Caco-2 (cell line): ENCODE measurements at regions not wholly inside any gene's neighbourhood (a gene's known extent, or its start where the extent isn't known, plus 50 kb on each side); places are given as distances from the start of the nearest gene placed in this dataset.
"Not testable (repeated sequence)": the region's sequence is repeated elsewhere in the genome, so short reads cannot be mapped to it uniquely, and the experiment has no call there.

Experiments
- BruUV-seq: library from RNA; stranded (reverse); fragments of 400-500 nt; replicated peaks from 2 replicates; lab custom pipeline; 2021; lab: Mats Ljungman, UMichigan
- CTCF ChIA-PET: fragments of 300-600 bp; sonication (Branson Sonifier 250); formaldehyde crosslinking; loops from one replicate; lab custom pipeline; 2022; ENCODE audit warnings: antibody characterized with exemption; lab: Charles Lee
- POLR2A ChIA-PET: fragments of 300-600 bp; sonication (Branson Sonifier 250); formaldehyde crosslinking; loops from one replicate; lab custom pipeline; 2022; ENCODE audit warnings: antibody characterized with exemption; lab: Charles Lee
- DNase-seq, 2 experiments: peaks; one replicate each; pipeline versions ENCODE4 v3.0.0 to v3.0.0-alpha.2; 2020 to 2022
- H3K27me3 ChIP-seq: replicated peaks from 2 replicates; pipeline ENCODE4 v1.6.0; 2011; ENCODE audit warnings: low read length; ENCODE audit not compliant: control insufficient read depth, insufficient read depth
- H3K36me3 ChIP-seq: 2 replicates; pipeline ENCODE4 v1.5.1; 2011; ENCODE audit warnings: low read length; ENCODE audit not compliant: control insufficient read depth, insufficient read depth
- H3K4me1 ChIP-seq: fragments of 250-450 bp; sonication (Bioruptor Pico); 2 replicates; pipeline ENCODE4 v1.5.1; 2020; ENCODE audit warnings: mild to moderate bottlenecking
- H3K4me3 ChIP-seq: 2 replicates; pipeline ENCODE4 v1.5.1; 2011; ENCODE audit warnings: low read depth, mild to moderate bottlenecking, control low read depth, low read length
- H3K9me3 ChIP-seq: fragments of 250-450 bp; sonication (Bioruptor Pico); 2 replicates; pipeline ENCODE4 v1.5.1; 2020; ENCODE audit warnings: mild to moderate bottlenecking, moderate library complexity
- H3K27ac Mint-ChIP-seq: one replicate; pipeline ENCODE4 v1.8.0; 2022; ENCODE audit warnings: mixed read lengths; ENCODE audit not compliant: unreplicated experiment
- H3K27me3 Mint-ChIP-seq: one replicate; pipeline ENCODE4 v1.8.0; 2022; ENCODE audit warnings: mixed read lengths; ENCODE audit not compliant: insufficient read depth, unreplicated experiment
- H3K36me3 Mint-ChIP-seq: one replicate; pipeline ENCODE4 v1.8.0; 2022; ENCODE audit warnings: mild to moderate bottlenecking, mixed read lengths; ENCODE audit not compliant: insufficient read depth, unreplicated experiment
- H3K4me1 Mint-ChIP-seq: one replicate; pipeline ENCODE4 v1.8.0; 2022; ENCODE audit warnings: low read depth, mixed read lengths; ENCODE audit not compliant: unreplicated experiment
- H3K4me3 Mint-ChIP-seq: one replicate; pipeline ENCODE4 v1.8.0; 2022; ENCODE audit warnings: mild to moderate bottlenecking, moderate library complexity, mixed read lengths; ENCODE audit not compliant: unreplicated experiment
- H3K9me3 Mint-ChIP-seq: one replicate; pipeline ENCODE4 v1.8.0; 2022; ENCODE audit warnings: mixed read lengths; ENCODE audit not compliant: unreplicated experiment
- CTCF ChIP-seq, 2 experiments: fragments of 200-600 bp in 1 of 2; IDR thresholded peaks; 1 replicate in 1 of 2; 2 replicates in 1 of 2; pipeline versions ENCODE4 v1.5.1 to v1.8.0; 2011 to 2022; ENCODE audit warnings: antibody characterized with exemption in 1 of 2, control low read depth in 1 of 2, inconsistent platforms in 1 of 2, low read depth in 1 of 2, low read length in 1 of 2, mild to moderate bottlenecking in 1 of 2, moderate library complexity in 1 of 2; ENCODE audit not compliant: insufficient read depth in 1 of 2, severe bottlenecking in 1 of 2, unreplicated experiment in 1 of 2
- intact Hi-C: fragments of 100-400 bp; cut with micrococcal nuclease; formaldehyde crosslinking; loops from one replicate; pipeline ENCODE4 v1.10.0; 2022; ENCODE audit not compliant: unreplicated experiment

GRCh38 chr20:5452286-5452685 lies 135.5 kb upstream of the PROKR2 start:
- H3K27ac Mint-ChIP-seq, H3K4me3 Mint-ChIP-seq, H3K36me3 Mint-ChIP-seq, DNase-seq, H3K9me3 Mint-ChIP-seq, H3K9me3 ChIP-seq, CTCF ChIA-PET, BruUV-seq, H3K36me3 ChIP-seq, H3K27me3 Mint-ChIP-seq, H3K4me1 Mint-ChIP-seq, POLR2A ChIA-PET, H3K27me3 ChIP-seq, H3K4me3 ChIP-seq, intact Hi-C loops, H3K4me1 ChIP-seq: not testable (repeated sequence)

GRCh38 chr20:5451643-5452210 lies 135.0 kb upstream of the PROKR2 start:
- Mint-ChIP-seq H3K4me1 (peaks cover 7% of the 10 kb centered on the region), H3K27me3 (peaks cover 4% of the 10 kb centered on the region), H3K9me3 (no peaks in the 10 kb centered on the region), H3K4me3 (no peak overlapping the region), H3K27ac (no peak overlapping the region), H3K36me3 (no peaks in the 10 kb centered on the region)
- intact Hi-C loops = no loop called here
- H3K36me3 ChIP-seq = no peaks in the 10 kb centered on the region
- DNase-seq = no peak
- no peaks in the 10 kb centered on the region for H3K4me1 ChIP-seq
- no TSS peak for BruUV-seq
- H3K27me3 ChIP-seq = no peaks in the 10 kb centered on the region
- ChIA-PET POLR2A (no interaction called here), CTCF (no interaction called here)
- no peaks in the 10 kb centered on the region for H3K9me3 ChIP-seq
- no peak overlapping the region for H3K4me3 ChIP-seq
- TF ChIP-seq CTCF (IDR thresholded peaks at IDR 0.05; ENCODE audit: insufficient read depth in 1 of 2, low read depth in 1 of 2, low read length in 1 of 2, severe bottlenecking in 1 of 2, unreplicated experiment in 1 of 2) = no peak

- Mint-ChIP-seq H3K4me1 (peaks cover under 1% of the 10 kb centered on the region), H3K27me3 (peaks cover 7% of the 10 kb centered on the region), H3K27ac (no peak overlapping the region), H3K9me3 (no peaks in the 10 kb centered on the region), H3K4me3 (no peak overlapping the region), H3K36me3 (no peaks in the 10 kb centered on the region)
- Histone ChIP-seq H3K36me3 (no peaks in the 10 kb centered on the region), H3K4me3 (no peak overlapping the region), H3K4me1 (no peaks in the 10 kb centered on the region), H3K9me3 (no peaks in the 10 kb centered on the region), H3K27me3 (0 out of 2 replicates have a peak, but pooled peaks cover 1% of the 10 kb centered on the region)
- intact Hi-C loops = loop anchor here (1.0 to 10.0 kb wide), 3 partner anchors 46 to 324 kb away; partner anchors contain the start of gene CDS2
- no TSS peak for BruUV-seq
- TF ChIP-seq CTCF (IDR thresholded peaks at IDR 0.05; ENCODE audit: insufficient read depth in 1 of 2, low read depth in 1 of 2, low read length in 1 of 2, severe bottlenecking in 1 of 2, unreplicated experiment in 1 of 2) = peak; percentile 61 to 74
- peak; percentile 64 to 76 for DNase-seq
- ChIA-PET CTCF (interaction anchor here (0.6 to 2.5 kb wide), 12 partner anchors 12 to 322 kb away, joined by 3 to 25 read pairs (median 4); partner anchors contain the start of gene CDS2), POLR2A (no interaction called here)
Observed at GRCh38 chr20:5448449-5449118, 131.8 kb upstream of the PROKR2 start.
